SK-N-SH (cell line): ENCODE measurements at regions not wholly inside any gene's neighbourhood (a gene's known extent, or its start where the extent isn't known, plus 50 kb on each side); places are given as distances from the start of the nearest gene placed in this dataset.

Experiments used
- CTCF ChIA-PET: fragments of 300-600, 350-600 bp; formaldehyde crosslinking; extraction: SDS; loops from one replicate; lab custom pipeline; 2021; lab: Yijun Ruan, JAX
- POLR2A ChIA-PET: fragments of 350-600 bp; sonication (Branson Sonifier 250); formaldehyde crosslinking; extraction: SDS; loops from one replicate; lab custom pipeline; 2020; ENCODE audit warnings: antibody characterized with exemption, inconsistent platforms; lab: Yijun Ruan, JAX
- DNase-seq: peaks from one replicate; pipeline ENCODE4 v3.0.0; 2012
- H2AFZ ChIP-seq: fragments of 200-600 bp; sonication (generic); 2 replicates; pipeline ENCODE4 v1.8.1; 2016; ENCODE audit warnings: antibody characterized with exemption, mild to moderate bottlenecking, low read depth
- H3F3A ChIP-seq: fragments of 200-600 bp; sonication (generic); replicated peaks from 2 replicates; pipeline ENCODE3; 2016; ENCODE audit warnings: antibody characterized with exemption, mild to moderate bottlenecking; ENCODE audit not compliant: insufficient read depth
- H3K27ac ChIP-seq, 2 experiments: fragments of 200-500 bp in 1 of 2; fragments of 200-600 bp in 1 of 2; sonication (Bioruptor generic) in 1 of 2; sonication (generic), shearing (Covaris generic) in 1 of 2; 2 replicates each; pipeline versions ENCODE4 v1.5.1 to v1.6.1; 2014 to 2016; ENCODE audit warnings: low read depth in 2 of 2, inconsistent platforms in 1 of 2, low read length in 1 of 2, mild to moderate bottlenecking in 1 of 2, mixed read lengths in 1 of 2
- H3K27me3 ChIP-seq: fragments of 200-600 bp; sonication (generic), shearing (Covaris generic); 2 replicates; pipeline ENCODE4 v1.6.1; 2016; ENCODE audit warnings: mixed run types; ENCODE audit not compliant: insufficient read depth
- H3K36me3 ChIP-seq, 2 experiments: fragments of 200-500 bp in 1 of 2; fragments of 200-600 bp in 1 of 2; sonication (Bioruptor generic) in 1 of 2; sonication (generic) in 1 of 2; replicated peaks in 1 of 2; 2 replicates each; pipeline versions ENCODE3 to v1.5.1; 2014 to 2016; ENCODE audit warnings: low read length in 1 of 2, mild to moderate bottlenecking in 1 of 2; ENCODE audit not compliant: insufficient read depth in 2 of 2, control insufficient read depth in 1 of 2
- H3K4me1 ChIP-seq, 2 experiments: fragments of 200-500 bp in 1 of 2; fragments of 200-600 bp in 1 of 2; sonication (Bioruptor generic) in 1 of 2; sonication (generic), shearing (Covaris generic) in 1 of 2; 2 replicates each; pipeline versions ENCODE4 v1.5.1 to v1.6.1; 2014 to 2016; ENCODE audit warnings: low read depth in 1 of 2, low read length in 1 of 2, mixed run types in 1 of 2; ENCODE audit not compliant: insufficient read depth in 2 of 2, control insufficient read depth in 1 of 2
- H3K4me2 ChIP-seq: fragments of 200-600 bp; sonication (generic), shearing (Covaris generic); 2 replicates; pipeline ENCODE4 v1.6.1; 2017; ENCODE audit warnings: mixed run types
- H3K4me3 ChIP-seq, 2 experiments: fragments of 200-500 bp in 1 of 2; fragments of 200-600 bp in 1 of 2; sonication (Bioruptor generic) in 1 of 2; sonication (generic), shearing (Covaris generic) in 1 of 2; 2 replicates each; pipeline versions ENCODE4 v1.5.1 to v1.8.1; 2014 to 2016; ENCODE audit warnings: low read depth in 2 of 2, inconsistent platforms in 1 of 2, low read length in 1 of 2, mild to moderate bottlenecking in 1 of 2, mixed read lengths in 1 of 2, moderate library complexity in 1 of 2
- H3K79me2 ChIP-seq: fragments of 200-600 bp; sonication (generic); 2 replicates; pipeline ENCODE4 v1.8.1; 2017; ENCODE audit warnings: mild to moderate bottlenecking; ENCODE audit not compliant: insufficient read depth
- H3K9ac ChIP-seq: fragments of 200-600 bp; sonication (generic); 2 replicates; pipeline ENCODE4 v1.6.1; 2017; ENCODE audit warnings: mixed run types
- H3K9me2 ChIP-seq: fragments of 200-600 bp; sonication (generic); 2 replicates; pipeline ENCODE4 v1.6.1; 2017; ENCODE audit warnings: mixed run types
- H3K9me3 ChIP-seq: fragments of 200-600 bp; sonication (generic); 2 replicates; pipeline ENCODE4 v1.6.1; 2017; ENCODE audit warnings: mixed run types, mild to moderate bottlenecking, moderate library complexity
- H4K20me1 ChIP-seq: fragments of 200-600 bp; sonication (generic); 2 replicates; pipeline ENCODE4 v1.6.1; 2017; ENCODE audit warnings: mild to moderate bottlenecking, mixed run types; ENCODE audit not compliant: insufficient read depth
- EP300 ChIP-seq, 2 experiments: IDR thresholded peaks; 2 replicates each; pipeline versions ENCODE4 v1.4.0 to v1.6.1; 2012; ENCODE audit warnings: borderline replicate concordance in 1 of 2, low read depth in 1 of 2, low read length in 1 of 2
- EZH2phosphoT487 ChIP-seq: fragments of 200-600 bp; sonication (generic); IDR thresholded peaks from 2 replicates; pipeline ENCODE4 v1.6.1; 2017; ENCODE audit warnings: low read depth, mixed run types, mild to moderate bottlenecking, antibody characterized with exemption, moderate library complexity, borderline replicate concordance
- FOSL2 ChIP-seq: IDR thresholded peaks from 2 replicates; pipeline ENCODE4 v1.4.0; 2012; ENCODE audit warnings: low read depth, mild to moderate bottlenecking, moderate library complexity, borderline replicate concordance
- GABPA ChIP-seq: IDR thresholded peaks from 2 replicates; pipeline ENCODE4 v1.4.0; 2012; ENCODE audit warnings: low read depth, mild to moderate bottlenecking
- MEF2A ChIP-seq: IDR thresholded peaks from 2 replicates; pipeline ENCODE4 v1.4.0; 2012; ENCODE audit warnings: low read depth, borderline replicate concordance
- NRF1 ChIP-seq: IDR thresholded peaks from 2 replicates; pipeline ENCODE4 v1.6.1; 2012; ENCODE audit warnings: low read depth, mild to moderate bottlenecking, low read length
- WGBS: methylation state at CpG from one replicate; pipeline ENCODE4 v1.1.6; 2017; ENCODE audit warnings: low lambda C conversion rate; 5-methylcytosine and 5-hydroxymethylcytosine counted together
- TF ChIP-seq, protein P1 (sequence below): fragments of 150-350 bp; IDR thresholded peaks from 2 replicates; pipeline ENCODE4 v1.6.1; 2017; ENCODE audit warnings: antibody characterized with exemption, low read length, low read depth, borderline replicate concordance
- TF ChIP-seq, protein P2 (sequence below): fragments of 200-600 bp; sonication (generic); IDR thresholded peaks from 2 replicates; pipeline ENCODE4 v1.6.1; 2017; ENCODE audit warnings: antibody characterized with exemption, mild to moderate bottlenecking, moderate library complexity
- TF ChIP-seq, protein P3 (sequence below): IDR thresholded peaks from 2 replicates; pipeline ENCODE4; 2012

DNA sequence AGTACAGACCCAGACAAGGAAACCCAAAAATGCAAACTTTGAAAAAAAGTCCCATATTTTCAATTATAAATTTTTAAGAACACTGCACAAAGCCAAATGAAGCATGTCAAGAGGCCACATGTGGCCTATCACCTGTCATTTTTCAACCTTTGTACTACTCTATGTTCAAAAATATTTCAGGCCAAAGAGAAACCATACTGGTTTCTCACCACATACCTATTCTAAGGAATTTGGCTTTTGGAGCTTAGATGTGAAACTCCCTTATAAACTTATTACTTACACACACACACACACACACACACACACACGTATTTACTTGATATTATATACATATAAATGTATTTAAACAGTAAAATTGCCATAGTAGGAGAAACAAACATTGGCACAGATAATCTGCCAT is 338.7 kb downstream of the TXNL1 start:
- H3K27ac ChIP-seq = no peak overlapping the region
- TF ChIP-seq GABPA (no peak), MEF2A (no peak), NRF1 (no peak), FOSL2 (no peak)
- TF ChIP-seq, protein P1, sequence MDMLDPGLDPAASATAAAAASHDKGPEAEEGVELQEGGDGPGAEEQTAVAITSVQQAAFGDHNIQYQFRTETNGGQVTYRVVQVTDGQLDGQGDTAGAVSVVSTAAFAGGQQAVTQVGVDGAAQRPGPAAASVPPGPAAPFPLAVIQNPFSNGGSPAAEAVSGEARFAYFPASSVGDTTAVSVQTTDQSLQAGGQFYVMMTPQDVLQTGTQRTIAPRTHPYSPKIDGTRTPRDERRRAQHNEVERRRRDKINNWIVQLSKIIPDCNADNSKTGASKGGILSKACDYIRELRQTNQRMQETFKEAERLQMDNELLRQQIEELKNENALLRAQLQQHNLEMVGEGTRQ = no peak
- TF ChIP-seq, protein P2, sequence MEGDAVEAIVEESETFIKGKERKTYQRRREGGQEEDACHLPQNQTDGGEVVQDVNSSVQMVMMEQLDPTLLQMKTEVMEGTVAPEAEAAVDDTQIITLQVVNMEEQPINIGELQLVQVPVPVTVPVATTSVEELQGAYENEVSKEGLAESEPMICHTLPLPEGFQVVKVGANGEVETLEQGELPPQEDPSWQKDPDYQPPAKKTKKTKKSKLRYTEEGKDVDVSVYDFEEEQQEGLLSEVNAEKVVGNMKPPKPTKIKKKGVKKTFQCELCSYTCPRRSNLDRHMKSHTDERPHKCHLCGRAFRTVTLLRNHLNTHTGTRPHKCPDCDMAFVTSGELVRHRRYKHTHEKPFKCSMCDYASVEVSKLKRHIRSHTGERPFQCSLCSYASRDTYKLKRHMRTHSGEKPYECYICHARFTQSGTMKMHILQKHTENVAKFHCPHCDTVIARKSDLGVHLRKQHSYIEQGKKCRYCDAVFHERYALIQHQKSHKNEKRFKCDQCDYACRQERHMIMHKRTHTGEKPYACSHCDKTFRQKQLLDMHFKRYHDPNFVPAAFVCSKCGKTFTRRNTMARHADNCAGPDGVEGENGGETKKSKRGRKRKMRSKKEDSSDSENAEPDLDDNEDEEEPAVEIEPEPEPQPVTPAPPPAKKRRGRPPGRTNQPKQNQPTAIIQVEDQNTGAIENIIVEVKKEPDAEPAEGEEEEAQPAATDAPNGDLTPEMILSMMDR = no peak
- TF ChIP-seq, protein P3, sequence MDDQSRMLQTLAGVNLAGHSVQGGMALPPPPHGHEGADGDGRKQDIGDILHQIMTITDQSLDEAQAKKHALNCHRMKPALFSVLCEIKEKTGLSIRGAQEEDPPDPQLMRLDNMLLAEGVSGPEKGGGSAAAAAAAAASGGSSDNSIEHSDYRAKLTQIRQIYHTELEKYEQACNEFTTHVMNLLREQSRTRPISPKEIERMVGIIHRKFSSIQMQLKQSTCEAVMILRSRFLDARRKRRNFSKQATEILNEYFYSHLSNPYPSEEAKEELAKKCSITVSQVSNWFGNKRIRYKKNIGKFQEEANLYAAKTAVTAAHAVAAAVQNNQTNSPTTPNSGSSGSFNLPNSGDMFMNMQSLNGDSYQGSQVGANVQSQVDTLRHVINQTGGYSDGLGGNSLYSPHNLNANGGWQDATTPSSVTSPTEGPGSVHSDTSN = no peak
- H4K20me1 ChIP-seq = no peaks in the 10 kb centered on the region
- H3K79me2 ChIP-seq = no peaks in the 10 kb centered on the region
- 33% methylated on average over 1 of the region's 1 CpG for WGBS
- CTCF ChIA-PET = interaction anchor here (0.6 to 1.0 kb wide), 3 partner anchors 10 to 703 kb away, joined by 3 read pairs; no protein-coding TSS in a partner anchor
- H3K4me3 ChIP-seq = no peak overlapping the region
- no peak overlapping the region for H3K4me2 ChIP-seq
- H3K36me3 ChIP-seq = no peaks in the 10 kb centered on the region
- no peaks in the 10 kb centered on the region for H3K27me3 ChIP-seq
- no peaks in the 10 kb centered on the region for H3K9me3 ChIP-seq
- H3K4me1 ChIP-seq = peaks cover 0 to 8% of the 10 kb centered on the region in 2 experiments; a peak in 1 of 4 replicates
- no peaks in the 10 kb centered on the region for H3K9me2 ChIP-seq
- DNase-seq = no peak
- POLR2A ChIA-PET = no interaction called here
- H2AFZ ChIP-seq = no peak overlapping the region
- H3F3A ChIP-seq = no peaks in the 10 kb centered on the region
- no peak overlapping the region for H3K9ac ChIP-seq

DNA sequence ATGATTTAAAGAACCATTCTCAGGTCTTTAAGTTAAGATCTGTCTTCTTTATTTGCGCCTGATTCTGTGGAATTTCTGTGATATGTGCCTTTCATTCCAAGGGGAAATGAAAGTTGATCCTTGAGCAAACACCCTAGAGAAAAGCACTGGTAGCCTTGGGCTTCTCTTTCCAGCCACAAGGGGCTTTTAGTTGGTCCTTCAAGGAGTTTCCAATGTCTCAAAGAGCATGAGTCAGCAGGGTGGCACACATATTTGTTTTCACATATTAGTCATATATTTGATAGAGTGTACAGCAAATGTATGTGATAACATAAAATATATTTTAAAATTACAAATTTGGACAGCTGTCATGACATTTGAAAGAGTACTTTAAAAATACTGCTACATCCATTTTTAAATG is 339.5 kb downstream of the TXNL1 start:
- H3K36me3 ChIP-seq = no peaks in the 10 kb centered on the region
- TF ChIP-seq, protein P2 = peak; percentile 58
- no peak for TF ChIP-seq EP300 (IDR thresholded peaks at IDR 0.05; ENCODE audit: borderline replicate concordance in 1 of 2, low read depth in 1 of 2, low read length in 1 of 2)
- no peak for TF ChIP-seq EZH2phosphoT487
- TF ChIP-seq, all 33 proteins: peak for 1
- Histone ChIP-seq H3K9me3 (no peaks in the 10 kb centered on the region), H3K79me2 (no peaks in the 10 kb centered on the region), H3F3A (no peaks in the 10 kb centered on the region), H3K9ac (no peak overlapping the region), H4K20me1 (no peaks in the 10 kb centered on the region), H3K4me2 (no peak overlapping the region), H3K4me3 (no peak overlapping the region), H2AFZ (no peak overlapping the region), H3K4me1 (peaks cover 0 to 8% of the 10 kb centered on the region in 2 experiments; a peak in 1 of 4 replicates), H3K27me3 (no peaks in the 10 kb centered on the region), H3K9me2 (no peaks in the 10 kb centered on the region), H3K27ac (no peak overlapping the region)
- POLR2A ChIA-PET = no interaction called here
- DNase-seq = no peak
- CTCF ChIA-PET = no interaction called here
- WGBS = 67% methylated on average over 1 of the region's 1 CpG
